ENCODE measurements at regions not wholly inside any gene's neighbourhood (a gene's known extent, or its start where the extent isn't known, plus 50 kb on each side); places are given as distances from the start of the nearest gene placed in this dataset.
"Not testable (repeated sequence)": the region's sequence is repeated elsewhere in the genome, so short reads cannot be mapped to it uniquely, and the experiment has no call there.

GRCh38 chr10:81192221-81192788 lies 654.6 kb downstream of the SH2D4B start:
- Histone ChIP-seq H4K20me1 (ENCODE audit: control insufficient read depth, insufficient read depth, low read length, poor library complexity, severe bottlenecking) (no peaks in the 10 kb centered on the region), H3K4me1 (ENCODE audit: control insufficient read depth in 2 of 2, insufficient read depth in 2 of 2, low read length in 2 of 2) (no peaks in the 10 kb centered on the region), H3K4me3 (ENCODE audit: control extremely low read depth in 1 of 5, extremely low read depth in 1 of 5, insufficient read depth in 1 of 5, low read depth in 2 of 5, low read length in 4 of 5) (no peak overlapping the region), H3K27me3 (replicated peaks in 1 of 4; ENCODE audit: control extremely low read depth in 1 of 4, control insufficient read depth in 3 of 4, insufficient read depth in 4 of 4, low read length in 3 of 4) (no peaks in the 10 kb centered on the region), H3K4me2 (replicated peaks; ENCODE audit: low read depth, low read length, poor library complexity, severe bottlenecking) (no peak overlapping the region), H3K79me2 (ENCODE audit: control insufficient read depth, insufficient read depth, low read length) (no peaks in the 10 kb centered on the region), H3K27ac (ENCODE audit: low read length in 2 of 2) (no peak overlapping the region), H3K36me3 (replicated peaks in 1 of 2; ENCODE audit: control extremely low read depth in 1 of 2, control insufficient read depth in 1 of 2, extremely low read depth in 1 of 2, insufficient read depth in 2 of 2, low read length in 1 of 2) (no peaks in the 10 kb centered on the region), H2AFZ (ENCODE audit: insufficient read depth, low read depth, low read length, poor library complexity, severe bottlenecking) (no peak overlapping the region), H3K9ac (ENCODE audit: low read length) (no peak overlapping the region), H3K9me3 (ENCODE audit: control extremely low read depth in 1 of 3, control insufficient read depth in 2 of 3, insufficient read depth in 1 of 3, low read length in 2 of 3) (no peaks in the 10 kb centered on the region)
- CTCF ChIA-PET: interaction anchor here (0.7 kb wide), 1 partner anchor 14 kb away, joined by 3 read pairs; no protein-coding TSS in a partner anchor
- Mint-ChIP-seq H3K4me3 (no peak overlapping the region), H3K9me3 (ENCODE audit: insufficient read depth) (peaks cover 2% of the 10 kb centered on the region), H3K27me3 (no peaks in the 10 kb centered on the region), H3K4me1 (no peaks in the 10 kb centered on the region), H3K27ac (no peak overlapping the region)
- ATAC-seq (ENCODE audit: low read depth) (no peak), DNase-seq (no peak)
- intact Hi-C loops (cut with micrococcal nuclease): no loop called here
- 94% methylated on average over 3 of the region's 6 CpGs for WGBS (ENCODE audit: insufficient coverage)
- TF ChIP-seq EZH2 (IDR thresholded peaks at IDR 0.05; ENCODE audit: borderline replicate concordance, insufficient read depth, low read depth, low read length, poor library complexity, severe bottlenecking) (no peak), CTCF (IDR thresholded peaks at IDR 0.05) (no peak)
- POLR2A ChIA-PET: no interaction called here

GRCh38 chr10:81200801-81201200 lies 663.1 kb downstream of the SH2D4B start:
- no peak for TF ChIP-seq EZH2 (IDR thresholded peaks at IDR 0.05; ENCODE audit: borderline replicate concordance, insufficient read depth, low read depth, low read length, poor library complexity, severe bottlenecking)
- TF ChIP-seq CTCF (IDR thresholded peaks at IDR 0.05): no peak
- H3K4me2 ChIP-seq (replicated peaks; ENCODE audit: low read depth, low read length, poor library complexity, severe bottlenecking): no peak overlapping the region
- POLR2A ChIA-PET: no interaction called here
- H3K4me3 Mint-ChIP-seq: no peak overlapping the region
- no peaks in the 10 kb centered on the region for H3K79me2 ChIP-seq (ENCODE audit: control insufficient read depth, insufficient read depth, low read length)
- peaks cover 0 to 2% (median 0%) of the 10 kb centered on the region in 3 donors for H3K9me3 ChIP-seq (ENCODE audit: control extremely low read depth in 1 of 3, control insufficient read depth in 2 of 3, insufficient read depth in 1 of 3, low read length in 2 of 3)
- ATAC-seq (ENCODE audit: low read depth) (no peak), DNase-seq (no peak)
- no peaks in the 10 kb centered on the region for H3K27me3 Mint-ChIP-seq
- WGBS (ENCODE audit: insufficient coverage): no CpG with 5 or more reads among the region's 2 CpGs
- intact Hi-C loops (cut with micrococcal nuclease): no loop called here
- peaks cover 2% of the 10 kb centered on the region for H3K9me3 Mint-ChIP-seq (ENCODE audit: insufficient read depth)
- no peaks in the 10 kb centered on the region for H3K27me3 ChIP-seq (replicated peaks in 1 of 4; ENCODE audit: control extremely low read depth in 1 of 4, control insufficient read depth in 3 of 4, insufficient read depth in 4 of 4, low read length in 3 of 4)
- H2AFZ ChIP-seq (ENCODE audit: insufficient read depth, low read depth, low read length, poor library complexity, severe bottlenecking): no peak overlapping the region
- no peak overlapping the region for H3K9ac ChIP-seq (ENCODE audit: low read length)
- no peak overlapping the region for H3K27ac ChIP-seq (ENCODE audit: low read length in 2 of 2)
- H3K36me3 ChIP-seq (replicated peaks in 1 of 2; ENCODE audit: control extremely low read depth in 1 of 2, control insufficient read depth in 1 of 2, extremely low read depth in 1 of 2, insufficient read depth in 2 of 2, low read length in 1 of 2): no peaks in the 10 kb centered on the region
- no peak overlapping the region for H3K4me3 ChIP-seq (ENCODE audit: control extremely low read depth in 1 of 5, extremely low read depth in 1 of 5, insufficient read depth in 1 of 5, low read depth in 2 of 5, low read length in 4 of 5)
- H3K4me1 Mint-ChIP-seq: no peaks in the 10 kb centered on the region
- H3K4me1 ChIP-seq (ENCODE audit: control insufficient read depth in 2 of 2, insufficient read depth in 2 of 2, low read length in 2 of 2): no peaks in the 10 kb centered on the region
- H4K20me1 ChIP-seq (ENCODE audit: control insufficient read depth, insufficient read depth, low read length, poor library complexity, severe bottlenecking): no peaks in the 10 kb centered on the region
- CTCF ChIA-PET: no interaction called here
- H3K27ac Mint-ChIP-seq: no peak overlapping the region

GRCh38 chr10:81207359-81207758 lies 667.6 kb upstream of the NRG3 start:
- intact Hi-C loops (cut with micrococcal nuclease); H2AFZ ChIP-seq (ENCODE audit: insufficient read depth, low read depth, low read length, poor library complexity, severe bottlenecking); H3K27ac Mint-ChIP-seq; H4K20me1 ChIP-seq (ENCODE audit: control insufficient read depth, insufficient read depth, low read length, poor library complexity, severe bottlenecking); H3K4me1 Mint-ChIP-seq; H3K9me3 ChIP-seq (ENCODE audit: control extremely low read depth in 1 of 3, control insufficient read depth in 2 of 3, insufficient read depth in 1 of 3, low read length in 2 of 3); ATAC-seq (ENCODE audit: low read depth); H3K4me1 ChIP-seq (ENCODE audit: control insufficient read depth in 2 of 2, insufficient read depth in 2 of 2, low read length in 2 of 2); H3K4me3 Mint-ChIP-seq; H3K4me2 ChIP-seq (replicated peaks; ENCODE audit: low read depth, low read length, poor library complexity, severe bottlenecking); POLR2A ChIA-PET; H3K27me3 Mint-ChIP-seq; H3K9me3 Mint-ChIP-seq (ENCODE audit: insufficient read depth); H3K4me3 ChIP-seq (ENCODE audit: control extremely low read depth in 1 of 5, extremely low read depth in 1 of 5, insufficient read depth in 1 of 5, low read depth in 2 of 5, low read length in 4 of 5); H3K27ac ChIP-seq (ENCODE audit: low read length in 2 of 2); H3K79me2 ChIP-seq (ENCODE audit: control insufficient read depth, insufficient read depth, low read length); CTCF ChIA-PET; H3K27me3 ChIP-seq (replicated peaks in 1 of 4; ENCODE audit: control extremely low read depth in 1 of 4, control insufficient read depth in 3 of 4, insufficient read depth in 4 of 4, low read length in 3 of 4); H3K36me3 ChIP-seq (replicated peaks in 1 of 2; ENCODE audit: control extremely low read depth in 1 of 2, control insufficient read depth in 1 of 2, extremely low read depth in 1 of 2, insufficient read depth in 2 of 2, low read length in 1 of 2); H3K9ac ChIP-seq (ENCODE audit: low read length); DNase-seq: not testable (repeated sequence)
- 72% methylated on average over 3 of the region's 5 CpGs for WGBS (ENCODE audit: insufficient coverage)

All from B cell (primary cell).